NOMO-1 (cell line): ENCODE measurements at regions not wholly inside any gene's neighbourhood (a gene's known extent, or its start where the extent isn't known, plus 50 kb on each side); places are given as distances from the start of the nearest gene placed in this dataset.
"Not testable (repeated sequence)": the region's sequence is repeated elsewhere in the genome, so short reads cannot be mapped to it uniquely, and the experiment has no call there.

Source experiments
- DNase-seq, 2 experiments: peaks; one replicate each; lab custom pipeline; 2025; ENCODE audit not compliant: unreplicated experiment in 2 of 2; lab: John Stamatoyannopoulos, UW

DNA sequence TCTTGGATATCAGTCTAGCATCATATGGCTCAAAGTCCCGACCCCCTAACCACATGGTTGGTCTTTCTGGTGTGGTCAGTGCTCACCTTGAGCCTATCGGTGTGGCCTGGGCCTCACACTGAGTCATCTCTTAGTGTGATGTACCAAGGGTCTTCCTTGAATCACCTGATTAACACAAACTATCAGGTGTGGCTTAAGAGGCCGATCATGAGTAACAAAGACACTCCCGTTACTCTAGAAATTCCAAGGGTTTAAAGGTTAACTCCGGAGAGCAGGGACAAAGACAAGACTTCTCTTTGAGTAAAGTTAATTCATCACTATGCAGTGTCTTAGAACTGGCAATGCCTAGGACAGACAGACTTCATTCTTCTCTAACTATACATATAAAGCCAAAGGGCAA lies 52.3 kb upstream of the ARMC3 start:
- no peak for DNase-seq

- DNase-seq: no peak
Observed at GRCh38 chr10:22874189-22874854, 53.5 kb upstream of the ARMC3 start.

GRCh38 chr10:22856444-22857074 lies 71.3 kb upstream of the ARMC3 start:
- no peak for DNase-seq

DNA sequence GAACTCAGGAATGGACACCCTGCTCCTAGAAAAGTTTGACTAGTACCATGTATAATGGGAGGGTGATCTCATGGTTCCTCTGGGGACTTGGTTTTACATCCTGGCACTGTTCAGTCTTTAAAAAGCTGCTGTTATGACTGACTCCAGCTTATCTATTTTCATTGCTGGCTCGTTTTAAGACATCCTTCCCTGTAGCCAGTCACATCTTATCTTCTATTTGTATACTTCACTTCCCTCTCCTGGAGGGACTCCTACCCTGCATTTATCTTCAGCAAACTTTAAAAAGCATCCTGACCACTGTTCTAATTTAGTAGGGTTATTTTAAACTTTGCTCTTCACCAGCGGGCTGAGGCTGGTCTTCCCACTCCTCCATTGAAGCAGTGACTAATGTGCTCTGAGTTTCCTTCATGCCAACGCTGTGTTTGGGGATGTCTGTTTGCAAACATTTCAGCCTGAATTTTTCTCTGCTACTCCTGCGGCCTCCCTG lies 72.9 kb upstream of the ARMC3 start:
- DNase-seq: no peak

- no peak for DNase-seq
Observed at GRCh38 chr10:22853906-22854447, 73.9 kb upstream of the ARMC3 start.

GRCh38 chr10:22852712-22853353 lies 75.0 kb upstream of the ARMC3 start:
- no peak for DNase-seq

GRCh38 chr10:22851865-22852239 lies 76.0 kb upstream of the ARMC3 start:
- DNase-seq: no peak

DNA sequence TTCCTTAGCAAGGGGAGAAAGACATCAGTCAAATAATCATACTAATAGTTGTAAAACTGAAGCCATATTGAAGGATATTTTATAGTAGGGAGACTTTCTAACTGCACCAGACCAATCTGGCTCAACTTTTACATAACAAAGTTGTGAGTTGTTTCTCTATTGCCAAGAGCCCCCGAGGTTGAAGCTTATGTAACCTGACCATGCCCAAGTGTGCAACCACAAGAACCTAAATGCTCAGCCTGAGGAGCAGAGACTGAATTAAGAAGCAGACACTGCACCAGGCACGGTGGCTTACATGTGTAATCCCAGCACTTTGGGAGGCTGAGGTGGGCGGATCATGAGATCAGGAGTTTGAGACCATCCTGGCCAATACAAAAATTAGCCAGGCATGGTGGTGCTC lies 77.3 kb upstream of the ARMC3 start:
- no peak for DNase-seq

DNA sequence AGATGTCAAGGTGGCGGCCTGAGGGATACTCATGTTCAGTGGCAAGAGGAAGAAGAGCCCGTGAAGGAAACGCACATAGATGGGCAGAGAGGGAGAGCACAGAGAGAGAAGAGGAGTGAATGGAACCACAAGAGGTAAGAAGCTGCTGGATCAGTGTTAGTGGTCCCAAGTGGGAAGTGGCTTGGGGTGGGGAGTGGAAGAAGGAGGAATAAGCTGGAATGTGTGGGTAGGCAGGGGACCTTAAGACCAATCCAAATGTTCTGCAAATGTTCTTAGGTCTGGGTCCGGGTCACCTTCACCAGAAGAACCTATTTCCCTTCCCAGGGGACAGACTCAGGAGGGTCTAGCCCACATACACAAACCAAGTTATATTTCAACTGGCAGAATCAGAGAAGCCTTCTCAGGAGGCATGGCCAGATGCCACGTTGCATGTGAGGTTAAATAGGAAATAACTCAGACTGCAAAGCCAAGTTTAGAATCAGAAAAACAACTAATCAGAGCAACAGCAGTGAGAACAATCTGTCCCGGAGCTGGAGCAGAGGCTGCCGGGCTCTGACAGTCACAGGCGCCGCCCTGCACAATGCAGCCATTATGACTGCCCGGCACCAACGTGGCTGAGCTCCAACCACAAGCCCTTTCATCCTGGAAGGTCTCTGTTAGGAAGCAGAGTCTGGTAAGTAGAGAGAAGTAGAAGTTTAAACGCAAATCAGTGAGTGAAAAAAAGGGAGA lies 78.6 kb upstream of the ARMC3 start:
- DNase-seq: no peak

- no peak for DNase-seq
Observed at GRCh38 chr10:22848509-22848908, 79.3 kb upstream of the ARMC3 start.

GRCh38 chr10:22846294-22846693 lies 81.6 kb upstream of the ARMC3 start:
- DNase-seq: no peak

DNA sequence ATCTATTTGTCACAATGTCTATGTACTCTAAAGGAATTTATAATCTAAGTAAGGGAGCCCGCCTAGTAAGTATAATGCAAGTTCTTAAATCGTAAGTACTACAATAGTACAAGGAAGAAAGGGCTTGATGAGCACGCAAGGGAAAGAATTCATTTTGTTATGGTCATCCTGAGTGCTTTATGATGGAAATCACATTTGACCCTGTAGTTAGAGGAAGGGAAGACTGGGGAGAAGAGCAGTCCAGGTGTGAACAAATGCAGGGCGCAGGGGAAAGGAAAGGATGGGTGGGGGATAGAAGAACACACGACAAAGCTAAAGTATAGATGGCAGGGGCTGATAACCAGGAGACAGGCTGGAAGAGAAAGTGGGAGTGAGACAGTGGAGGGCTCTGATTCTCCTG lies 88.2 kb upstream of the ARMC3 start:
- DNase-seq: no peak

DNA sequence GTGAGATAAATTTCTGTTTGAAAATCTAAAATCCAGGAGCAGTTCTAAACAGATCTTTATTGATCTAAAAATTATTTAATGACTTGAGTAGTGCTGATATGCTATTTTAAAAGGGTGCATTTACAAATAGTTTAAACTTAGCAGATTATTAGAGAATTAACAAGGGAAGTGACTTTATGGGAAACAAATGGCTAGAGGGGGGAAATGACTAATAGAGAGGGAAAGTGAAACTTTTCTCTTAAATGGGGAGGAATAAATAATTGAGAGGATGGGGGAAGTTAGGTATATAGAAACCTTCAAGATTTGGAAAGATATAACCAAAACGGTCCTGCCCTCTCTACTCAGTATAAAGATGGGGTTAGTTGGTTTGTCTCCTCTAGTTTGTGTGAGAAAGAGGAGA lies 90.1 kb upstream of the ARMC3 start:
- DNase-seq: no peak

DNA sequence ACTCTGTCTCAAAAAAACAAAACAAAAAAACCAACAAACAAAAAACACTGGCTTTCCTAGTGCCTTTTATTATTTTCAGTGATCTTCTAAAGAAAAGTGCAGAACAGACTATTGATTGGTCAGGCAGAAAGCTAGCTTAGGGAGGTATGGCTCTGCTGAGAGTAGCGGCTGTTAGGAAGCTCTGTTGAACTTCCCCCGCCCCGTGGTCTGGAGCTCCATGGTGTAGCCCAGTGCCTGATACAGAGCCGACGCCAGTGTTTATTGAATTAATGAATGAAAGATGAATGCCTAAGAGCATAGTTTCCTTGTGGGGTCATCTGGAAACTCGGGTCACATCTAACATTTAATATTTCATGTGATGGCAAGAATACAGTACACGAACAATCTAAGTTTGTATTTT lies 90.5 kb upstream of the ARMC3 start:
- no peak for DNase-seq

DNA sequence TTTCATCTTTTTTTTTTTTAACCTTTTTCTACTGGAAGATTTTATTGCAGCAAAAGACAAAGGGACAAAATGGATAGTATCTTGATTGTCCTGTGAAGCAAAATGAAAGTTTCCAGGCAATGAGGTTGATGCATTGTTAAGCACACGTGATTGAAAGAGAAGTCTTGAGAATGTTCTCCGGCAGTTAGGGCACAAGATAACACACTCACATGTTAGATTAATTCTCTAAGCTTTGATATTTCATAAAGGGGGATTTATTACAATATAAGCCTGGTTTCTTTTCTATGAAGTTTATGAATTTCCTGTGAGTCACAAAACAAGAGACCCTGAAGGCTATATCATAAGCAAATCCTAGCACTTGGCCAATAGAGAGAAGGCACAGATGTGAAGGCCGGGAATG lies 93.4 kb upstream of the ARMC3 start:
- no peak for DNase-seq

- DNase-seq: no peak
Observed at GRCh38 chr10:22833781-22834180, 94.1 kb upstream of the ARMC3 start.

- DNase-seq: no peak
Observed at GRCh38 chr10:22833353-22833752, 94.5 kb upstream of the ARMC3 start.

DNA sequence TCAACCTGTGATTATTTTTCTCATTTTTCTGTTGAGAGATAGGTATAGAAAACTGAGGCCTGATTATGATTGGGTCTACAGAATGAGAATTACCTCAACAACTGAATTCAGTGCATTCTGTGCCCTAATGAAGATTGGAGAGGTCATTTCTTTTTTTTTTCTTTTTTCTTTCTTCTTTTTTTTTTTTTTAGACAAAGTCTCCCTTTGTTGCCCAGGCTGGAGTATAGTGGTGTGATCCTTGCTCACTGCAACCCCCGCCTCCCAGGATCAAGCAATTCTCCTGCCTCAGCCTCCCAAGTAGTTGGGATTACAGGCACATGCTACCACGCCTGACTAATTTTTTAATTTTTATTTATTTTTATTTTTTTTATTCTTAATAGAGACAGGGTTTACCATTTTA lies 95.0 kb upstream of the ARMC3 start:
- no peak for DNase-seq

DNA sequence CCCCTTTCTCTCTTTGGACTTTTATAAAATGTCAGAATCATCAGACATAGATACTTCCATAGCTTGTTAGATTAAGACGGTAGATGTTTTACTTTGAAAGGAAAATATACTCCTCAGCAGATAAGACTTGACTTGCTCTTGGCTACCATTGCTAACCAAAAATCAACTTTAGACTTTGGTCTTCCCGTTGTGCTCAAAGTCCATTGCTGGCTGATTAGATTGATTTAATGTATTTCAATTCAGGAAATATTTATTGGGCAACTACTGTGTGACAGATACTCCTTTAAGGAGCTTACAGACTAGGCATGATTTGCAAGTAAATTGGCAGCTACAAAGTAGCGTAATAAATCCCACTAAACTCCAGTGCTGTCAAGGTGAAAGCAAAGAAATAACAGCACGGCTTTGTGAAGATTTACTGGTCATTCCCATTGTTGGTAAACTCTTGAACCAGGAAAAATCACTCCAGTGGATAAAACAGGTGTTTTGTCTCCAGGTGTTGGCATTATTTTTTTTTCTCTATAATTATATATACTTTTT lies 95.7 kb upstream of the ARMC3 start:
- DNase-seq: no peak

DNA sequence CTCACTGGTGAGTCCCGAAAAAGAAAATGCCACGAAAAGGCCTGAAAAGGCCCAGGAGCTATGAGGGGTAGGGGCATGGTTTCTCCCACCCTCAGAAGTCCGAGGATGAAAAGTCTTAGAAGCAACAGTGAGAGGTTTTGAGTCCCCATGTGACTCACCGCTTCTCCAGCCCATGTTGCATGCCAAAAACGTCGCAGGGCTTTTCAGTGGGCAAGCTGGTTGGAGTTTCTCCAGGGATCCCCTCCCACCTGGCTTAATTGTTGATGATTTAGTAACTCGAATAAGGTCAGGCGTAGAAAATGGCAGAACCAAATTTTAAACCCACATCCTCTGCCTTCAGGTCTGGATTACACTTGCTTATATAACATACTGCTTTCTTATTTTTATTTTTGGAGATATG lies 96.3 kb upstream of the ARMC3 start:
- no peak for DNase-seq

DNA sequence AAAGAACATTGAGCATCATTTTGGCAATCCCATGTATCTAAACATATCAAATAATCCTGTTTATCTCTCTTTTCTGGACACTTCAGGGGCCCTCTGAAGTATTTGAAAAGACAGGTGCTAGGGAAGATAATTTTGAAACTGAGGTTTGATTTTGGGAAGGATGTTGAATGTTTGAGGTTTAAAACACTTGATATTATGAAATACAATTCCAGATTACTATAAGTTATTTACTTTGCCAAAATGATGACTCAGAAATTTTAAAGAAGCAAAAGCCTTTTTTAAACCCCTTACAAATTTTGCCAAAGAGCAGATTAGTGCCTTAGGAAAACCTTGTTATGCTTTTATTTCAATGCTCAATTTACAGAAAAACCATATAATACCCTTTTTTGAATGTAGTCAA lies 99.1 kb upstream of the ARMC3 start:
- not testable (repeated sequence) for DNase-seq
